Stimulated activated CD4-positive, alpha-beta T cell treated with anti-CD3 and anti-CD28 coated beads, Interleukin-2, amount 100 ng/mL, for 24 hours (primary cell): ENCODE measurements at regions not wholly inside any gene's neighbourhood (a gene's known extent, or its start where the extent isn't known, plus 50 kb on each side); places are given as distances from the start of the nearest gene placed in this dataset.
A peak's percentile ranks its signal among the peaks of the same experiment; 100 is the strongest.

Experiments
- DNase-seq, 2 donors: peaks; one replicate each; pipeline ENCODE4 v3.0.0-alpha.2; 2020

- no peak for DNase-seq
Observed at GRCh38 chr3:57009802-57010201, 50.7 kb upstream of the SPATA12 start.

DNA sequence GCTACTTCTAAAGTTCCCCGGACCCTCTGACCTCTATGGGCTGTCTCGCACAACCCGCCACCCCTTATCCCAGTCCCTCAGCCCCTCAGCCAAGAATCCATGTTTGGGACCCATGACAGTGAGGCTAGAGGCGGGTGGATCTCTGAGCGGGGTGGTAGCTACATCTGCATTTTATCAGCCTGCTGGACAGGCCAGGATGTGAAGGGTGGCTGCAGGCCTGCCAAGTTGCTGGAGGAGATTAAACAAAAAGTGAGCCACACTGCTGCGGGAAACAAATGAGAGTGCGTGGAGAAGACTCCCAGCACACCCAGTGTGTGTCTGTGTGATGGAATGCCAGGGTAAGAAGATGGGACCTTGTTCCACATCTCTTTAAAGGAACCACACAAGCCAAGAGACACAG lies 51.1 kb upstream of the SPATA12 start:
- DNase-seq = no peak

GRCh38 chr3:57007521-57008460 lies 52.7 kb upstream of the SPATA12 start:
- peak in 1 of 2 donors; percentile 24 for DNase-seq

GRCh38 chr3:57006949-57007419 lies 53.5 kb upstream of the SPATA12 start:
- DNase-seq = no peak

GRCh38 chr3:57006179-57006657 lies 54.2 kb upstream of the SPATA12 start:
- DNase-seq = no peak

DNA sequence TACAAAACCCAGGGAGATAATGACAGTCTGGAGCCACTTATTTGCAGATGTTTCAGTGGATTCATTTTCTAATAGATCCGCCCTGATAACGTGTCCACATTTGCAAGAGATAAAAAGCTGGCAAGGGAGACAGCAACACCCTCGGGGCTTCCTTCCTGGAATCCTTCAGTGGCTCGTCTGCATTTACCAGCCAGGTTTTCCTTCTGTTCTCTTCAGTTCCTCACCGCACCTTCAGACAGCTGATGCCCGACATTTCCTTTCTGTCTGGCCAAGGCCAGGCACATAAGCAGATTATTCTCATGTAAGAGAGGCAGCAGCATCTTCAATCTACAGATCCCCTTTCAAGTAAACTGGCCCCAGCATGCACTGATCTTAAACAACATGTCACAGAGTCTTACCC lies 56.2 kb upstream of the SPATA12 start:
- no peak for DNase-seq

DNA sequence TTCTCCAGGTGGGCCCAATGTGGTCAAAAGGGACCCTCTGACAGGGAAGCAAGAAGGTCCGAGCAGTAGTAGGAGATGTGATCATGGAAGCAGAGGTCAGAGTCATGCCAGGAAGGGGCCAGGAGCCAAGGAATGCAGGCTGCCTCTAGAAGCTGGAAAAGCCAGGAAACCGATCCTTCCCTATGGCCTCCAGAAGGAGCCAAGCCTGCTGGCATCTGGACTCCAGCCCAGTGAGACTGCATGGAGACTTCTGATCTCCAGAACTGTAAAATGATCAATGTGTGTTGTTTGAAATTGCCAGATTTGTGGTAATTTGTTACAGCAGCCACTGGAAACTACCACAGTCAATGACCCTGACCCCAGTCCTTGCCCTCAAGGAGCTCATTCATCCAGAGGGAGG lies 56.8 kb upstream of the SPATA12 start:
- no peak for DNase-seq

GRCh38 chr3:57001356-57001755 lies 59.1 kb upstream of the SPATA12 start:
- no peak for DNase-seq

- DNase-seq = no peak
Observed at GRCh38 chr3:57000012-57000411, 60.5 kb upstream of the SPATA12 start.

DNA sequence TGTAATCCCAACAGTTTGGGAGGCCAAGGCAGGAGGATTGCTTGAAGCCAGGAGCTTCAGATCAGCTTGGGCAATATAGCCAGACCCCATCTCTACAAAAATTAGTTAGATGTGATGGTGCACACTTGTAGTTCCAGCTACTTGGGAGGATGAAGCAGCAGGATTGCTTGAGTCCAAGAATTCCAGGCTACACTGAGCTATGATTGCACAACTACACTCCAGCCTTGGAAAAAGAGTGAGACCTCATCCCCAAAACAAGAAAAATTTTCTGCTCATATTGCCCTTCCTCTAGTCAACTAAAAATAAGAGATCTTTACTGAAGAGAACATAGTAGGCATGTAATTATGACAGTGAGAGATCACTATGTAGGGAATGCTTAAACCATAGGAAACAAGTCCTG lies 60.9 kb upstream of the SPATA12 start:
- DNase-seq = no peak

DNA sequence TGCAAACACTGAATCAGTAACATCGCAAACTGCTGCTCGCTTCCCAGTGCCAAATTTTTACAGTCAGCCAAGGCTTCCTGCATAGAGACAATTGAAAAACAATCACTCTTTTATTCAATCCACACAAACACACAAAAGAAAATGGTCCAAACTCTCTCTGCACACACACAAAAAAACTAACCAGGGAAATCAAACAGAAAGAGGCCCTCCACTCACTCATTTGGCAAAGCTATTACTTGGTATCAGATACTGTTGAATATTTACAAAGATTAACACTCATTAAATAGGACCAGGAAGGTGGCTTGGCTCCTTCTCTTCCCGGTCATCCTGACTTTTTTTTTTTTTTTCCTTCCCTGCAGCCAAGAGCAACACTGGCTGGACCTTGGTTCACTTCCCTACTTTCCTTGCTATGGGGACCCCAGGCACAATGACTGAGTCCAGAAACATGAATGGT lies 62.4 kb upstream of the SPATA12 start:
- no peak for DNase-seq

- no peak for DNase-seq
Observed at GRCh38 chr3:56997675-56998074, 62.8 kb upstream of the SPATA12 start.

DNA sequence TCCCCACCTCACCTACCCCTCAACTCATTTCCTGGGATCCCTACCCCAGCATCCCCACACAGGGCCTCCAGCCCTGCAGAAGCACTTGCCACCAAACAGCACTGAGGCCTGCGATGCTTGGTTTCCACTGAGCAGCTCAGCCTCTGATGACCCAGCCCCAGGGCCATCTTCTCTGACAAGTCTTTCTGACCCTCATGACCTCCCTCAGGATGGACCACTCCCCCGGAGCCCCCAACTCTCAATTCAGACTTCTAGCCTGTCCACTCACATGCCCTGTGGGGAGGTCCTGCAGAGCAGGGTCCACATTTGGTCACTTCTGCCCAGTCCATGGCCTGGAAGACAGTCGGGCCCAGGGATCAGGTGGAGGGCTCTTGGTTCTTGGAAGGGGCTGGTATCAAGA lies 63.4 kb upstream of the SPATA12 start:
- no peak for DNase-seq

DNA sequence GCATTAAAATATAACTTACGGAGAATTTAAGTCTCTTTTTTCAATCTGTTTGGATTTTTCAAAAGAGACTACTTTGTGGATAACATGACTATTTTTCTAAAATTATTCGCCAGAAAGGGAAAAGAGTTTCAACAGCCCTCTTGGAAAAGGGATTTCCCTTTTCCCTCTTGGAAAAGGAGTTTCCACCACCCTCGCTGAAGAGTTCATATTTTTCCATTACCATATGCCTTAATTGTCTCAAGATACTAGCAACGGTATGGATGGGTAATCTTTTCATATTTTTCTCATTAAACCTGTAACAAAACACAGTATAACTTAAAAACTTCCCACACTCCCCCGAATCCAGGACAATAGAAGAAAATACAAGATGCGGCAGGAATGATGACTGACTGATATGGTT lies 66.1 kb upstream of the SPATA12 start:
- no peak for DNase-seq

DNA sequence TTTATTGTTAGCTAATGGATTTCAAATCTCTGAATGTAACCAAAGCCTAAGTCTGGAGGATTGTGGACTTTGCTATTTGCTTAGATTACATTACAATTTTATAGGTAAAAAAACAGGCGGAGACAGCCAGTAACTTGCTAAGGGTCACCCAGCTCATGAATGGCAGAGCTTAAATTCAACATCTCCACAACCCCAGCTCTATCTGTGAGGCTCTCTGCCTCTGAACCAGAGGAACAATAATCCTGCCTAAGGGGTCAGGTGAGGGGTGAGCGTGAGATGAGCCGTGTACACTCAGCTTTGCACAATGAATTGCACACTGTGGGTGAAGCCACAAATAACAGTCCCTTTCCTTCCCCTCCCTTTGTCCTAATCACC lies 69.8 kb upstream of the SPATA12 start:
- no peak for DNase-seq

- no peak for DNase-seq
Observed at GRCh38 chr3:56989977-56990640, 70.4 kb upstream of the SPATA12 start.

DNA sequence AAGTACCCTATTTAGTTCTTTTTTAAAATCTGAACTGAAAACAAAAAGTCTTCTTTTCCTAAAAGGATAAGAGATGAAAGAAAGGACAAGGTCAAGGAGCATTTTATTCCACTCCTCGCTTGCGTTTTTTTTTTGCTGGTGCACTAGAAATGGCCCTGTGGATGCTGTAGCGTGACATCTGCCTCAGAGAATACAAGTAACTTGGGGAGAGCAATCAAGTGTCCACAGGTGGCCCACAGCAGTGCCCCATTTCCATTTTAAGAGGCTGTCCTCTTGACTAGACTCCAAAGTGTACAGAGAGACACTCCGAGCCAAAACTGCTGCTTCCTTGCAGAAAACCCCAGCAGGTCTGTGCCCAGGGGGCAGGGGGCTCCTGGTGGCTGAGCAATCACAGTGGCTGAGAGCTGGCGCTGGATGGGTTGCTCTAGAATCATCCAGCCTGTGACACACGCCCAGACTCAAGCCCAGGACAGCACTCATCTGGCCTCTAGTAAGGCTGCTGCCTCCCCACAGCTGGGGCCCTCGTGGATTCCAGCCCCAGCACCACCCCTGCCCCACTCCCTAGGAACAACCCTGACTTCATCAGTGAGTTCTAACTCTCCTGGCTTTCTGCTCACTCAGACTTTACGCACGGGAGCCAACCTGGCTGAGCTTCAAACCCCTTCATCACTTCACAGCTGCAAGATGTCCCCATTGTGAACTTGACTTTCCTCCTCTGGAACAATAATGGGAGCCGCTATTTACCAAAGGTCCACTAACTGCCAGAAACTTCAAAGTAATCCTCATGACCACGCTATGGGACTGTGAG lies 71.1 kb upstream of the SPATA12 start:
- DNase-seq = no peak

DNA sequence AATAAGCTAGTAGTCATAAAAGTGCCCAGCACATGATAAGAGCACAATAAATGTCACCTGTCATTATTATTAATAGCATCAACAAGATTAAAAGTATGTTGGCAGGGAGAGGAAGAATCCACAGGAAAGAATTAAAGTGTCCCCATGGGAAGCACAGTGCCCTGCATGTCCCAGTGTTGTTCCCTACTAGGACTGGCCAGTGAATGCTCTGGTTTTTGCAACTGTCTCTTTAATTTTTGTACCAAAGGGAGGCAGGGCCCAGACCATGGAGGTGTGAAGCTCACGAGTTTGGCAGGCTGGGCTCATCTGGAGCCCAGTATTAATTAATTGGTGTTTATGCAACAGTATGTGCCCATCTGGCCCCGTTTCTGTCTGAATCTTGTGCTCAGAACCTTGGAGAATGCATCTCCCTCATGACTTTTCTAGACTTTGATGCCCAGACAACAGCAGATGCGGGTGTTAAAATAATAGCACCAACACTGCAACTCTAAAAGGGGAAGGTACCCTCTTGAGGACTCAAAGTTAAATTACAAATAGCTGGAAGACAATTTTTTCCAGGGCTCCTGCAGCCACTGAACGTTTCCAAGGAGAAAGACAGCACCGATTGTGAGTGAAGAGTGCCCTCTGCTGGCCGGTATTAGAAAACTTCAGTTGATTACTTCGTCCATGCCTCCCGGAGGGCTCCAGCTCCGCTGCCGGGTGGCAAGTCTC lies 71.9 kb upstream of the SPATA12 start:
- DNase-seq = peak; percentile 77 to 80

- DNase-seq = peak in 1 of 2 donors; percentile 24
Observed at GRCh38 chr3:56987238-56987895, 73.1 kb upstream of the SPATA12 start.

GRCh38 chr3:56986347-56986746 lies 74.1 kb upstream of the SPATA12 start:
- DNase-seq = no peak

DNA sequence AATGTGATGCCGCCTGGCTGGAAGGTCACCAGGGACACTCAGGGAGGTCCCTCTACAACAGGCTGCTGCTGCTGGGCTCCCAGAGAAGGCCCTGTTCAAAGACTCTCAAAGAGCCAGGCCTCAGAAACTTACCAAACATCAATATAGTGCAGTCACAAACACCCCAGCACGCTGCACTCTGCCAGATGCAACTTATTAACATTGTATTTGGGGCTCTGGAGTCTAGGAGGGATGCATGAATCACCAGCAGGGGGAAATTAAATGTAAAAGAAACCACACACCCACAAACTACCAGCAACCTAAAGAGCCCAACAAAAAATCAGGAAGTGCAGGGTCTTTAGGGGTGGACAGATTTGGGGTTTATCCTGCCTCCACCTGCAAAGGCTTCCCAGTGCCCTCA lies 74.6 kb upstream of the SPATA12 start:
- no peak for DNase-seq

GRCh38 chr3:56985460-56985859 lies 75.0 kb upstream of the SPATA12 start:
- DNase-seq = no peak
